Endothelial cell (in vitro differentiated cells): ENCODE measurements at regions not wholly inside any gene's neighbourhood (a gene's known extent, or its start where the extent isn't known, plus 50 kb on each side); places are given as distances from the start of the nearest gene placed in this dataset.

Experiments
- DNase-seq: peaks from one replicate; pipeline ENCODE4 v3.0.0; 2021; ENCODE audit warnings: low spot score
- H3K27ac Mint-ChIP-seq: one replicate; pipeline ENCODE4 v1.8.0; 2021; ENCODE audit warnings: mixed read lengths, inconsistent platforms; ENCODE audit not compliant: unreplicated experiment
- H3K27me3 Mint-ChIP-seq: one replicate; pipeline ENCODE4 v1.8.0; 2021; ENCODE audit warnings: mild to moderate bottlenecking, moderate library complexity, mixed read lengths, inconsistent platforms; ENCODE audit not compliant: unreplicated experiment
- H3K36me3 Mint-ChIP-seq: one replicate; pipeline ENCODE4 v1.8.0; 2021; ENCODE audit warnings: mild to moderate bottlenecking, low read depth, mixed read lengths, inconsistent platforms; ENCODE audit not compliant: unreplicated experiment
- H3K4me1 Mint-ChIP-seq: one replicate; pipeline ENCODE4 v1.8.0; 2021; ENCODE audit warnings: mild to moderate bottlenecking, mixed read lengths, inconsistent platforms; ENCODE audit not compliant: unreplicated experiment
- H3K4me3 Mint-ChIP-seq: one replicate; pipeline ENCODE4 v1.8.0; 2021; ENCODE audit warnings: mild to moderate bottlenecking, mixed read lengths, inconsistent platforms; ENCODE audit not compliant: unreplicated experiment
- H3K9me3 Mint-ChIP-seq: one replicate; pipeline ENCODE4 v1.8.0; 2021; ENCODE audit warnings: mixed read lengths, inconsistent platforms; ENCODE audit not compliant: unreplicated experiment
- TF ChIP-seq, protein P1 (sequence below): fragments of 200-600 bp; sonication (generic); IDR thresholded peaks from one replicate; pipeline ENCODE4 v1.5.0; 2021; ENCODE audit warnings: antibody characterized with exemption; ENCODE audit not compliant: unreplicated experiment

DNA sequence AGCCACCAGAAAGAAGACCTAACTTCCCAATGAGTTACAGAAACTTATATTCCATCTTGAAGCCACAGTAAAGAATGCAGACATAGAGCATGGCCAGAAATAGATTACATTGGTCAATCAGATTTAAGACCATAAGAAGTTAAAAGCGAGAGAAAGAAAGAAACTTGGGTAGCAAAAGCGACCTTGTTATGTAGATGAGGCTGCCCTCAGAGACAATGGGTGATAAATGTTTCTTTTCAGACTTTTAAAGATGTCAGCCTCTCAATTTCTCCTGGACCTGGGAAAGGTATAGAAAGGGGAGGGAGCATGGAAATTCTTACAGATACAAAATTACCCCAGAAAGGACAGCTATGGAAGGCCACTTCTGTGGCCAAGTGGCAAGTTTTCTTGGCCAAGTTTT lies 732.6 kb upstream of the LUZP2 start:
- Mint-ChIP-seq H3K36me3 (no peaks in the 10 kb centered on the region), H3K27me3 (peaks cover 3% of the 10 kb centered on the region), H3K27ac (no peak overlapping the region), H3K4me1 (no peaks in the 10 kb centered on the region), H3K4me3 (no peak overlapping the region), H3K9me3 (no peaks in the 10 kb centered on the region)
- no peak for DNase-seq
- TF ChIP-seq, protein P1, sequence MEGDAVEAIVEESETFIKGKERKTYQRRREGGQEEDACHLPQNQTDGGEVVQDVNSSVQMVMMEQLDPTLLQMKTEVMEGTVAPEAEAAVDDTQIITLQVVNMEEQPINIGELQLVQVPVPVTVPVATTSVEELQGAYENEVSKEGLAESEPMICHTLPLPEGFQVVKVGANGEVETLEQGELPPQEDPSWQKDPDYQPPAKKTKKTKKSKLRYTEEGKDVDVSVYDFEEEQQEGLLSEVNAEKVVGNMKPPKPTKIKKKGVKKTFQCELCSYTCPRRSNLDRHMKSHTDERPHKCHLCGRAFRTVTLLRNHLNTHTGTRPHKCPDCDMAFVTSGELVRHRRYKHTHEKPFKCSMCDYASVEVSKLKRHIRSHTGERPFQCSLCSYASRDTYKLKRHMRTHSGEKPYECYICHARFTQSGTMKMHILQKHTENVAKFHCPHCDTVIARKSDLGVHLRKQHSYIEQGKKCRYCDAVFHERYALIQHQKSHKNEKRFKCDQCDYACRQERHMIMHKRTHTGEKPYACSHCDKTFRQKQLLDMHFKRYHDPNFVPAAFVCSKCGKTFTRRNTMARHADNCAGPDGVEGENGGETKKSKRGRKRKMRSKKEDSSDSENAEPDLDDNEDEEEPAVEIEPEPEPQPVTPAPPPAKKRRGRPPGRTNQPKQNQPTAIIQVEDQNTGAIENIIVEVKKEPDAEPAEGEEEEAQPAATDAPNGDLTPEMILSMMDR, result no peak

DNA sequence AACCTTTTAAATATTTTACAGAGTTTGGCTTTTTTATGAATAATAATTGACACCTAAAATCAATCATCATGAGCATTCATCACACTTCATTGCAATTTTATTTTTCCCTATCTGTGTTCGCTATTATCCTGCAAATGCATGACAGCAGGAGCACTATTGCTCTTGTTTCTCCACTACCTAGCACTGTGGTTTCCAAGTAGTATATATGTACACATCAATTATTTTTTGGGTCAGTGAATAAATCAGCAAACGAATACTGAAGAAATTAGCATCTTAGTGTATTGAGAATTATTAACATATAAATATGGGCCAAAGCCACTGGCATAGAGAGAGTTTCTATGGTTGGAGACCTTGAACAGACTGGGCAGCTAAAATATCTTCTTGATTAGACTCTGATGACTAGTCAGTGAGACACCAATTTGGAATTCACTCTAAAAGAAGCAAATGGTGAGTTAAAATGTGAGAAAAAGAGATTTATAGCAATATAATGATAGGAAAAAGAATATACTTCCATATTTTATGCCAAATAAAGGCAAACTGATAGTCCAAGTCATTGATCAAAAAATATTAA lies 731.1 kb upstream of the LUZP2 start:
- no peak overlapping the region for H3K27ac Mint-ChIP-seq
- TF ChIP-seq, protein P1, result no peak
- H3K36me3 Mint-ChIP-seq, result no peaks in the 10 kb centered on the region
- H3K9me3 Mint-ChIP-seq, result no peaks in the 10 kb centered on the region
- H3K27me3 Mint-ChIP-seq, result peaks cover 3% of the 10 kb centered on the region
- H3K4me3 Mint-ChIP-seq, result no peak overlapping the region
- no peak for DNase-seq
- no peaks in the 10 kb centered on the region for H3K4me1 Mint-ChIP-seq

DNA sequence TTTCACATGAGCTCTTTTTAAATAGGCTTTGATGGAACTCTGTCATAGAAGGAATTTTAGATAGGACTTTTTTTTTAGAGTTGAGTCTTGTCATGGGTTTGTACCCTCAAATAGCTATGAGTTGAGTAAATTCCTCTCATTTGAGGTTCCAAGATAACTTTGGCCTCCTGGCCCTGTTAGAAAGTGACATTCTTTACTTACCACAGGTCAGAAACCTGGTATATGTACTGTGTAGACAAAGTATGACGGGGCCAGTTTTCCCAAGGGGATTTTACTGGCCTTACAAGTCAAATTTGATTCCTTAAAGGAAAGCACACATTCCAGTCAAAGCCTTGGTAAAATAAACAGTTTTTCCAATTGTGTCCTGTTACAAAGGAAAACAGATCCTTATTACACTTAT lies 729.3 kb upstream of the LUZP2 start:
- no peak for DNase-seq
- Mint-ChIP-seq H3K27ac (no peak overlapping the region), H3K4me1 (no peaks in the 10 kb centered on the region), H3K36me3 (no peaks in the 10 kb centered on the region), H3K27me3 (peaks cover 3% of the 10 kb centered on the region), H3K4me3 (no peak overlapping the region), H3K9me3 (no peaks in the 10 kb centered on the region)
- TF ChIP-seq, protein P1, result no peak

DNA sequence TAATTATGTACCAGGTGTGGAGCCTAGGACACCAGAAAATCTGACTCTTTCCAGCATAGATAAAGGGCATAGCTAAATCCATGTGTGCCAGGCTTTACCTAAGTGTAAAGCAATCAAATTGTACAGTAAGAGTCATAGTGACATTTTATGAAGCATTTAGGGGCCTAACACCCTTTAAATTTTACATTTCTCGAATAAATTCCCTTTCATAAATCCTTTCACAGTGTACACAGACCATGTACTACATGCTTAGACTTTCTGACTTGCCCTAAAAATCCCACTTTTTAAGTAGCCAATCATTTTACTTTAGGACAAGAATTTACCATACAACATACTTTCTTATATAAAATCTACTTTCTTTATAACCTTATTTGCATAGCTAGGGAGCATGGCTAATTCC lies 727.6 kb upstream of the LUZP2 start:
- DNase-seq, result no peak
- Mint-ChIP-seq H3K27ac (no peak overlapping the region), H3K36me3 (no peaks in the 10 kb centered on the region), H3K9me3 (no peaks in the 10 kb centered on the region), H3K4me3 (no peak overlapping the region), H3K4me1 (no peaks in the 10 kb centered on the region), H3K27me3 (peaks cover 3% of the 10 kb centered on the region)
- TF ChIP-seq, protein P1, result no peak

DNA sequence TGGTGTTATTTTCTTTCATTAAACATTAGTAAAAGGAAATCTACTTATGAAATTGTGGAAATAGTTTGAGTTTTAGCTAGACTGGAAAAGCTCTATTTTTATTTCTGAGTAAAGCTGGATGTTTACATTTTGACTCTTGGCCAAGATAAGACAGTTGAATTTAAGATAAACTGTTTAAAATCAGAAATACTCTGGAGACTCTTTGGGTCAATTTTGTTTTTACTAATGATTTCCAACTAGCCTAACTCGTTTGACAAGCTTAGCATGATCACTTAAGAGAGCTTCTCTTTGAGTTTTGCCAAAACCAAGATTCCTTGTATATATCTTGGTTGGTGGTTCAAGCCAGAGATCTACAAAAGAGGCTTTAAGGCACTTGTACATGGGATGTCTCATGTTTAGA lies 724.8 kb upstream of the LUZP2 start:
- no peaks in the 10 kb centered on the region for H3K36me3 Mint-ChIP-seq
- H3K27ac Mint-ChIP-seq, result no peak overlapping the region
- H3K4me1 Mint-ChIP-seq, result no peaks in the 10 kb centered on the region
- no peak for DNase-seq
- peaks cover 1% of the 10 kb centered on the region for H3K27me3 Mint-ChIP-seq
- H3K4me3 Mint-ChIP-seq, result no peak overlapping the region
- TF ChIP-seq, protein P1, result no peak
- no peaks in the 10 kb centered on the region for H3K9me3 Mint-ChIP-seq
